ENCODE measurements at regions not wholly inside any gene's neighbourhood (a gene's known extent, or its start where the extent isn't known, plus 50 kb on each side); places are given as distances from the start of the nearest gene placed in this dataset.

DNA sequence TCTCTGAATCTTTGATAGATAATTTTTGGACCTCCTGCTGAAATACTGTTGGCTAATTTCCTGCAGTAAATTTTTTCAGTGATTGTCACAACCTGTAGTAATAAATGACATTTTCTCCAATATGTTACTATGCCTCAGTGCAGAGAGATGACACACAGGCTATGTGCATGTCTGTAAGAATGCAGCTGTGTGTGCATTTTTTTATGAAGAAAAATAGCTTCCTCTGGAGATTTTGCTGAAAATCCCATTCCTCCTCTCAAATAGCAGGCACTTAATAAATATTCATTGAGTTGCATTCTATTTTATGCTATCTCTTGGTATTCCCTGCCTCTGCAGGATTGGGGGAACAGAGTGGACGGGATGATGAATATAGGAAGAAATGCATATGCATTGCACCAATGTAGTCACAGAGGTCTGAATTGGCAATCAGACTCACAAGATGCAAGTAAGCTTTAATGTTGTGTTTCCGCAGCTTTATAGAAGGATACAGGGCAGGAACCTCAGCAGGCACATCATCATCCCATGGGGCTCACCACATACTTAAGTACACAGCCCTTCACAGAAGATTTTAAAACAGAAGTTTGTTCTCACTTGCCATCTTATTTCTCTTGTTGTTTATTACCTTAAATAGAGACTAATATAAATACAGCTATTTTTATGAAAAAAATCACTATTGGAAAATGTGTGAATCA, 474.7 kb downstream of the EPM2A start:
- DNase-seq (ENCODE audit: low read depth): no peak
- TF ChIP-seq CTCF (IDR thresholded peaks at IDR 0.05; ENCODE audit: insufficient read depth, low read depth, low read length): no peak

GRCh38 chr6:145261758-145262157, 473.6 kb downstream of the EPM2A start:
- no peak for DNase-seq (ENCODE audit: low read depth)
- TF ChIP-seq CTCF (IDR thresholded peaks at IDR 0.05; ENCODE audit: insufficient read depth, low read depth, low read length): no peak
- H3K4me3 ChIP-seq (ENCODE audit: low read depth, low read length): no peak overlapping the region

More for the DNA sequence above, 474.7 kb downstream of the EPM2A start:
- no peak overlapping the region for H3K4me3 ChIP-seq (ENCODE audit: low read depth, low read length)

DNA sequence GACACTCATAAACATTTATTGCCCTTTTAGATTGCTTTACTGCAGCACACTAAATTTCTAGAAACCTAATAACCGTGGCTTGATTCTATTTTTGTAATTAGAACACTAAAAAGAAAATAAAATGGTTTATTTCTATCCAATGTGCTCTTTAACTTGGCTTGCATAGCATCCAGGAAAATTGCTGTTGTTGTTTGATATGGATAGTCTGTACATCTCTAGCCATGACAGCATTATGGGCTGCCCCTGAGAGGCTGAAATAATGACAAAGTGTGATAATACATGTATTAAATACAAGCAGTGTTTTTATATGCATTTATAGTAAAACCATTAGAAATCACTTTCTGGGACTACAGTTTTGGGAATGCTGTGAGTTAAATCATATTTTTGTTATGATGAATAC, 472.5 kb downstream of the EPM2A start:
- DNase-seq (ENCODE audit: low read depth): no peak
- no peak overlapping the region for H3K4me3 ChIP-seq (ENCODE audit: low read depth, low read length)
- no peak for TF ChIP-seq CTCF (IDR thresholded peaks at IDR 0.05; ENCODE audit: insufficient read depth, low read depth, low read length)

GRCh38 chr6:145263778-145264211, 471.5 kb downstream of the EPM2A start:
- TF ChIP-seq CTCF (IDR thresholded peaks at IDR 0.05; ENCODE audit: insufficient read depth, low read depth, low read length): no peak
- H3K4me3 ChIP-seq (ENCODE audit: low read depth, low read length): no peak overlapping the region
- DNase-seq (ENCODE audit: low read depth): no peak

DNA sequence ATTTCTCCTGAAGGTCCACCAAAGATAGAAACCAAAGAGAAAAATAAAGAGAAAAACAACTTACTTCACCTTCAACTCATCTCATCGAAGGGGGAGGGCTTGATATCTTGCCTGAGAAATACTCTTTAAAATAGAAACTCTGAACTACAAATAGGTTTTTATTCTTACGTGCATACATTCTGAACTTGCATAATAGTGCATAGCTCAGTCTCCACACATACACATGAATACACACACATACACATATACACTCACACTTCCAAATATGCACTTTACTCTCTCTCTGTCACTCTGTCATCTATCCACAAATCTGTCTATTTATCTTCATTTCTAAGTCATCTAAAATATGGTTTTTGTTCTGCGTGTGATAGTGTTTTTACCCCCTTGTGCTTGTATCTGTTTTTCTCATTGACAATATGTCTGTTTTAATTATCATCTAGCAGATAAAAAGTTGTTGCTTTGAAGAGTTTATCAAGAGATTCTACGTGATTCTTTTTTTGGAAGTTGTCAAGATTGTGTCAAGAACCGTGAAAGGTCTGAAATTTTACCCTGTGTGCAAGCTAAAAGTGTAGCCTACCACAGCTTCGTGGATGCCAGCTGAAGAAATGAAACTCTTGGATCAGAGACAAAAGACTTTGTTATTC, 468.8 kb downstream of the EPM2A start:
- TF ChIP-seq CTCF (IDR thresholded peaks at IDR 0.05; ENCODE audit: insufficient read depth, low read depth, low read length): no peak
- no peak for DNase-seq (ENCODE audit: low read depth)
- H3K4me3 ChIP-seq (ENCODE audit: low read depth, low read length): no peak overlapping the region

DNA sequence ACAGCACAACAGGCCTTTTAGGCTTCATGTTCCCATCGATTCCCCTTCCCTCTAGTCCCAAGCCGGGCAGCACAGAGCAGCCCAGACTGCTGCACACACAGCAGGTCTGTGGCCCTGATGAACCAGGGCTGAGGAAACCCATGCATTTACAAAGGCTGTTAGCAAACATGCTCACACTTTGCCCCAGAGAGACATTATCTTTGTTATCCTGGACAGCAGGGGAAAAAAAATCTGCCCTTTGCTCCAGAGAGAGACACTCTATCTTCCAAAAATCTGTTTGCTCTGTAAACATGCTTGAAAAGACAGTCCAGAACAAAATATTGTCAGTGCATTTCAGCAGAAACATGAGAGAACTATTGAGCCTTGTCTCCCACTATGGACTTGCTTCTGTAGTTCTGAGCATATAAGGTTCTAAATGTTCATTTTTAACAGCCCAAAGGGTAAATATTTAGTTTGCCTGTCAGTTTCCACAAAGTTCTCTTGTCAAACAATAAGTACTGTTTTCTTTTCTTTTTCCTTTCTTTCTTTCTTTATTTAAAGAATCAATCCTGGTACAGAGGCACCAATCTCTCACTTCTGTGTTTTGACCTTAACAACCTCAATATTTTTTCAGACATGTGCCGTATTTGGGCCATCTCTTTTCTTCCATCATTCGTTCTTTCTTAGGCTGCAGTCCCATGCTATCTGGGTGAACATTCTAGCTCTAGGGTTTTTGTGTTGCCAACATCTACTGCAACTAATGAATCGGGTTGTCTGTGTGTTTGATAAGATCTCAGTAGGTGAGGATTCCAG, 468.0 kb downstream of the EPM2A start:
- no peak overlapping the region for H3K4me3 ChIP-seq (ENCODE audit: low read depth, low read length)
- peak; percentile 24 for DNase-seq (ENCODE audit: low read depth)
- TF ChIP-seq CTCF (IDR thresholded peaks at IDR 0.05; ENCODE audit: insufficient read depth, low read depth, low read length): no peak

Data from fibroblast of villous mesenchyme (primary cell).